Natural killer cell (primary cell): ENCODE measurements at regions not wholly inside any gene's neighbourhood (a gene's known extent, or its start where the extent isn't known, plus 50 kb on each side); places are given as distances from the start of the nearest gene placed in this dataset.

Source experiments
- ATAC-seq, 3 donors: fragments of 150-1000 bp in 2 of 3; fragments of 200-7000 bp in 1 of 3; cut with Tn5 transposase; 1 replicate in 1 of 3; 2 replicates in 2 of 3; pipeline ENCODE4 v1.10.0; 2021; ENCODE audit warnings: mild to moderate bottlenecking in 2 of 3, moderate library complexity in 2 of 3
- DNase-seq, 2 donors: peaks; one replicate each; pipeline versions ENCODE4 v3.0.0 to v3.0.0-alpha.2; 2013 to 2021; ENCODE audit warnings: mixed read lengths in 1 of 2
- H3K27ac ChIP-seq: one replicate; pipeline ENCODE4 v1.5.1; 2013; ENCODE audit warnings: mild to moderate bottlenecking, low read length
- H3K27me3 ChIP-seq: one replicate; pipeline ENCODE4 v1.6.1; 2013; ENCODE audit warnings: low read length; ENCODE audit not compliant: control insufficient read depth, insufficient read depth
- H3K36me3 ChIP-seq: one replicate; pipeline ENCODE4 v1.6.1; 2013; ENCODE audit warnings: low read length; ENCODE audit not compliant: control insufficient read depth, insufficient read depth
- H3K4me1 ChIP-seq: one replicate; pipeline ENCODE4 v1.6.1; 2013; ENCODE audit warnings: low read length; ENCODE audit not compliant: control insufficient read depth, insufficient read depth
- H3K4me3 ChIP-seq: one replicate; pipeline ENCODE4 v1.5.1; 2013; ENCODE audit warnings: low read length
- H3K9me3 ChIP-seq: one replicate; pipeline ENCODE4 v1.6.1; 2013; ENCODE audit warnings: low read length; ENCODE audit not compliant: control insufficient read depth, insufficient read depth
- H3K27ac Mint-ChIP-seq, 2 donors: one replicate each; pipeline ENCODE4 v1.8.0; 2022; ENCODE audit warnings: mild to moderate bottlenecking in 2 of 2, mixed read lengths in 2 of 2, moderate library complexity in 1 of 2
- H3K27me3 Mint-ChIP-seq, 2 donors: one replicate each; pipeline ENCODE4 v1.8.0; 2022; ENCODE audit warnings: low read depth in 2 of 2, mixed read lengths in 2 of 2
- H3K36me3 Mint-ChIP-seq: one replicate; pipeline ENCODE4 v1.8.0; 2022; ENCODE audit warnings: mixed read lengths
- H3K4me1 Mint-ChIP-seq, 2 donors: one replicate each; pipeline ENCODE4 v1.8.0; 2022; ENCODE audit warnings: mixed read lengths in 2 of 2
- H3K4me3 Mint-ChIP-seq: one replicate; pipeline ENCODE4 v1.8.0; 2022; ENCODE audit warnings: mild to moderate bottlenecking, moderate library complexity, mixed read lengths
- H3K9me3 Mint-ChIP-seq, 2 donors: one replicate each; pipeline ENCODE4 v1.8.0; 2022; ENCODE audit warnings: mixed read lengths in 2 of 2
- WGBS: methylation state at CpG from one replicate; pipeline ENCODE4 v1.1.7; 2013; ENCODE audit warnings: missing lambda C conversion rate; ENCODE audit not compliant: insufficient coverage; 5-methylcytosine and 5-hydroxymethylcytosine counted together
- intact Hi-C: fragments of 100-400 bp; cut with micrococcal nuclease; formaldehyde crosslinking; loops from one replicate; pipeline ENCODE4 v1.14.2; 2022
- TF ChIP-seq, protein P1 (sequence below): fragments of 200-600 bp; IDR thresholded peaks from one replicate; pipeline ENCODE4 v1.8.0; 2022; ENCODE audit warnings: antibody characterized with exemption

GRCh38 chr2:35301369-35301768 lies 1054.2 kb upstream of the CRIM1 start:
- H3K27ac ChIP-seq: no peak overlapping the region
- ATAC-seq (no peak), DNase-seq (no peak)
- H3K4me3 ChIP-seq: no peak overlapping the region
- no peak overlapping the region for H3K4me3 Mint-ChIP-seq
- intact Hi-C loops: no loop called here
- no peaks in the 10 kb centered on the region for H3K4me1 ChIP-seq
- 75% methylated on average over 1 of the region's 1 CpG for WGBS
- H3K36me3 Mint-ChIP-seq: no peaks in the 10 kb centered on the region
- H3K4me1 Mint-ChIP-seq: no peaks in the 10 kb centered on the region
- H3K9me3 ChIP-seq: no peaks in the 10 kb centered on the region
- no peaks in the 10 kb centered on the region for H3K27me3 ChIP-seq
- H3K9me3 Mint-ChIP-seq: peaks cover 4 to 8% of the 10 kb centered on the region in 2 donors
- TF ChIP-seq, protein P1, sequence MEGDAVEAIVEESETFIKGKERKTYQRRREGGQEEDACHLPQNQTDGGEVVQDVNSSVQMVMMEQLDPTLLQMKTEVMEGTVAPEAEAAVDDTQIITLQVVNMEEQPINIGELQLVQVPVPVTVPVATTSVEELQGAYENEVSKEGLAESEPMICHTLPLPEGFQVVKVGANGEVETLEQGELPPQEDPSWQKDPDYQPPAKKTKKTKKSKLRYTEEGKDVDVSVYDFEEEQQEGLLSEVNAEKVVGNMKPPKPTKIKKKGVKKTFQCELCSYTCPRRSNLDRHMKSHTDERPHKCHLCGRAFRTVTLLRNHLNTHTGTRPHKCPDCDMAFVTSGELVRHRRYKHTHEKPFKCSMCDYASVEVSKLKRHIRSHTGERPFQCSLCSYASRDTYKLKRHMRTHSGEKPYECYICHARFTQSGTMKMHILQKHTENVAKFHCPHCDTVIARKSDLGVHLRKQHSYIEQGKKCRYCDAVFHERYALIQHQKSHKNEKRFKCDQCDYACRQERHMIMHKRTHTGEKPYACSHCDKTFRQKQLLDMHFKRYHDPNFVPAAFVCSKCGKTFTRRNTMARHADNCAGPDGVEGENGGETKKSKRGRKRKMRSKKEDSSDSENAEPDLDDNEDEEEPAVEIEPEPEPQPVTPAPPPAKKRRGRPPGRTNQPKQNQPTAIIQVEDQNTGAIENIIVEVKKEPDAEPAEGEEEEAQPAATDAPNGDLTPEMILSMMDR: no peak
- no peak overlapping the region for H3K27ac Mint-ChIP-seq
- no peaks in the 10 kb centered on the region for H3K36me3 ChIP-seq
- H3K27me3 Mint-ChIP-seq: no peaks in the 10 kb centered on the region

GRCh38 chr2:35298493-35298892 lies 1057.1 kb upstream of the CRIM1 start:
- Mint-ChIP-seq H3K27me3 (no peaks in the 10 kb centered on the region), H3K4me3 (no peak overlapping the region), H3K4me1 (no peaks in the 10 kb centered on the region), H3K9me3 (peaks cover 8 to 15% of the 10 kb centered on the region in 2 donors), H3K27ac (no peak overlapping the region), H3K36me3 (peaks cover 3% of the 10 kb centered on the region)
- TF ChIP-seq, protein P1: no peak
- ATAC-seq: no peak
- no peak overlapping the region for H3K4me3 ChIP-seq
- H3K4me1 ChIP-seq: no peaks in the 10 kb centered on the region
- no peak overlapping the region for H3K27ac ChIP-seq
- 83% methylated on average over 4 of the region's 4 CpGs for WGBS
- no peaks in the 10 kb centered on the region for H3K36me3 ChIP-seq
- no peaks in the 10 kb centered on the region for H3K9me3 ChIP-seq
- no peaks in the 10 kb centered on the region for H3K27me3 ChIP-seq
- DNase-seq: no peak
- intact Hi-C loops: no loop called here

DNA sequence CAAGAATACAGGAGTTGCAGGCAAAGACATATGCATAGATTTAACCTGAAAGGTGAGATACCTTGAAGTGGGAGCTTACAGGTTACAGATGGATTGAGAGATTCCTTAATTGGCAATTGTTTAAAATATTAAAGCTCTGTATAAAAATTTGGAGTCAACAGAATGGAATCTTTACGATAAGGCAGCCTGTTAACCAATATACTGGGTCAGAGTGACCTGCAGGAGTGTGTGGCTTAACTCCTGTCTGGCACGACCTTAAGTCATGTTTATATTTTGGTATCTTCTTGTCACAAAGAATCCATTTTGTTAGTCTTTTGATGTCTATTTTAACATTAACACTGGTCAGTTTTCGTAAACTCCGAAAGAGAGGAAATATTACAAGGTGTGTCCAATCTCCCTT lies 1058.2 kb upstream of the CRIM1 start:
- no peak overlapping the region for H3K27ac ChIP-seq
- H3K27me3 ChIP-seq: no peaks in the 10 kb centered on the region
- Mint-ChIP-seq H3K9me3 (peaks cover 6 to 18% of the 10 kb centered on the region in 2 donors), H3K36me3 (peaks cover 6% of the 10 kb centered on the region), H3K27ac (no peak overlapping the region), H3K4me1 (no peaks in the 10 kb centered on the region), H3K27me3 (no peaks in the 10 kb centered on the region), H3K4me3 (no peak overlapping the region)
- no peaks in the 10 kb centered on the region for H3K9me3 ChIP-seq
- H3K4me1 ChIP-seq: no peaks in the 10 kb centered on the region
- 75% methylated on average over 2 of the region's 4 CpGs for WGBS
- TF ChIP-seq, protein P1: no peak
- no peaks in the 10 kb centered on the region for H3K36me3 ChIP-seq
- no peak overlapping the region for H3K4me3 ChIP-seq
- intact Hi-C loops: no loop called here
- ATAC-seq (no peak), DNase-seq (no peak)

GRCh38 chr2:35294636-35295263 lies 1060.8 kb upstream of the CRIM1 start:
- no peak for ATAC-seq
- H3K9me3 ChIP-seq: no peaks in the 10 kb centered on the region
- 86% methylated on average over 6 of the region's 7 CpGs for WGBS
- peaks cover 4 to 18% of the 10 kb centered on the region in 2 donors for H3K9me3 Mint-ChIP-seq
- no peaks in the 10 kb centered on the region for H3K4me1 ChIP-seq
- H3K4me3 ChIP-seq: no peak overlapping the region
- TF ChIP-seq, protein P1: no peak
- no peaks in the 10 kb centered on the region for H3K27me3 Mint-ChIP-seq
- H3K36me3 ChIP-seq: no peaks in the 10 kb centered on the region
- intact Hi-C loops: no loop called here
- DNase-seq: no peak
- H3K36me3 Mint-ChIP-seq: peaks cover 6% of the 10 kb centered on the region
- H3K4me1 Mint-ChIP-seq: no peaks in the 10 kb centered on the region
- no peak overlapping the region for H3K27ac Mint-ChIP-seq
- H3K4me3 Mint-ChIP-seq: no peak overlapping the region
- H3K27me3 ChIP-seq: no peaks in the 10 kb centered on the region
- no peak overlapping the region for H3K27ac ChIP-seq
